ENCODE measurements at regions not wholly inside any gene's neighbourhood (a gene's known extent, or its start where the extent isn't known, plus 50 kb on each side); places are given as distances from the start of the nearest gene placed in this dataset.

GRCh38 chr1:232317350-232317749 is 312.6 kb downstream of the SIPA1L2 start:
- TF ChIP-seq CTCF (IDR thresholded peaks at IDR 0.05; ENCODE audit: low read depth, low read length, poor library complexity, severe bottlenecking) (no peak), EZH2phosphoT487 (IDR thresholded peaks at IDR 0.05; ENCODE audit: borderline replicate concordance, low read length) (no peak)

Data from DOHH2 (cell line).